ENCODE measurements at regions not wholly inside any gene's neighbourhood (a gene's known extent, or its start where the extent isn't known, plus 50 kb on each side); places are given as distances from the start of the nearest gene placed in this dataset.

DNA sequence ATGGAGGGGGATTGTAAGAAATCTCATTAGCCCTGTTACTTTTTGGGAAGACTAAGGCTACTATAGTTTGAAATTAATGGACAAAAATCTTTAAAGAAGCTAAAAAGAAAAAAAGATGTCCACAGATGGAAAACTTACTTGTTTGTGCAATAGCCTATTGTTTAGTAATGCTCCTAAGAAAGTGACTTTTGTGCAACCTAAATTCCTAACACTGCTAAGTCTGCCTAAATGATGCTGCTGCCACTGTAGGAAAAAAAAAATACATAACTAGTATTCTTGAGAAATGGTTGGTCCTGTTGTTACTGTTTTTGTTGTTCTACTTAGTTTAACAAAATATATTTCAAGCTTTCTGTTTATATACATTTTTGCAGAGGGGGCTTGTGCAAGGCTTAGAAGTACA is 108.2 kb upstream of the NR3C1 start:
- intact Hi-C loops (cut with DNase I; ENCODE audit: low total_unique reads): no loop called here
- Histone ChIP-seq H3K4me1 (no peaks in the 10 kb centered on the region), H3K36me3 (no peaks in the 10 kb centered on the region), H3K9me3 (no peaks in the 10 kb centered on the region), H3K27ac (no peak overlapping the region), H3K27me3 (replicated peaks in 1 of 7) (no peaks in the 10 kb centered on the region), H3K4me3 (no peak overlapping the region)
- no peak for DNase-seq
- TF ChIP-seq, protein P1, sequence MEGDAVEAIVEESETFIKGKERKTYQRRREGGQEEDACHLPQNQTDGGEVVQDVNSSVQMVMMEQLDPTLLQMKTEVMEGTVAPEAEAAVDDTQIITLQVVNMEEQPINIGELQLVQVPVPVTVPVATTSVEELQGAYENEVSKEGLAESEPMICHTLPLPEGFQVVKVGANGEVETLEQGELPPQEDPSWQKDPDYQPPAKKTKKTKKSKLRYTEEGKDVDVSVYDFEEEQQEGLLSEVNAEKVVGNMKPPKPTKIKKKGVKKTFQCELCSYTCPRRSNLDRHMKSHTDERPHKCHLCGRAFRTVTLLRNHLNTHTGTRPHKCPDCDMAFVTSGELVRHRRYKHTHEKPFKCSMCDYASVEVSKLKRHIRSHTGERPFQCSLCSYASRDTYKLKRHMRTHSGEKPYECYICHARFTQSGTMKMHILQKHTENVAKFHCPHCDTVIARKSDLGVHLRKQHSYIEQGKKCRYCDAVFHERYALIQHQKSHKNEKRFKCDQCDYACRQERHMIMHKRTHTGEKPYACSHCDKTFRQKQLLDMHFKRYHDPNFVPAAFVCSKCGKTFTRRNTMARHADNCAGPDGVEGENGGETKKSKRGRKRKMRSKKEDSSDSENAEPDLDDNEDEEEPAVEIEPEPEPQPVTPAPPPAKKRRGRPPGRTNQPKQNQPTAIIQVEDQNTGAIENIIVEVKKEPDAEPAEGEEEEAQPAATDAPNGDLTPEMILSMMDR (IDR thresholded peaks at IDR 0.05 in 8 of 11, conservative IDR thresholded peaks at IDR 0.05 in 3 of 11): no peak
- TF ChIP-seq POLR2A (IDR thresholded peaks at IDR 0.05) (no peak), POLR2AphosphoS5 (IDR thresholded peaks at IDR 0.05) (no peak)

DNA sequence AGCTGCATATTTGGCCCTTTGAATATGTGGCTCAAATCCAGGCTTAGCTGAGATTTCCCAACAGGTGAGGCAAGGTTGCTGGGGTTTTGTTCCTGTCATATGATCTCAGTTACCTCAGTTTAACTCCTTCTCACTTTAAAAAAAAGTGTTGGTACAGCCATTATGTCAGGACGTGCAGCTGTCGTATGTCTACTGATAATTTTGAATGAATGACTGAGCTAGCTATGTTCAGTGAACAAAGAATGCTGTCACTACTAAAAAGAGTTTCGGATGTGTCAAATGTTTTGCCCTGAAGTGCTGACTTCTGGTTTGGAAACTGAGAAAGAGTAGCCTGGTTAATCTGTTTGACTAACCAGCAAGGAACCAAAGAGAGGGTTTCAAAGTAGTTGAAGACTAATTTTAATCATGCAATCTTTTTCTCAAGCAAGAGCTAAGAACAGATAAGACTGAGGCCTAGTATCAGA is 106.3 kb upstream of the NR3C1 start:
- no peak overlapping the region for H3K27ac ChIP-seq
- DNase-seq: no peak
- no peaks in the 10 kb centered on the region for H3K27me3 ChIP-seq (replicated peaks in 1 of 7)
- H3K36me3 ChIP-seq: no peaks in the 10 kb centered on the region
- no peak overlapping the region for H3K4me3 ChIP-seq
- intact Hi-C loops (cut with DNase I; ENCODE audit: low total_unique reads): no loop called here
- WGBS, 5 donors: 69 to 84% (median 82%) methylated on average over 3 of the region's 3 CpGs
- peaks cover 0 to 9% (median 0%) of the 10 kb centered on the region in 8 donors for H3K9me3 ChIP-seq
- TF ChIP-seq, protein P1 (IDR thresholded peaks at IDR 0.05 in 8 of 11, conservative IDR thresholded peaks at IDR 0.05 in 3 of 11): no peak
- TF ChIP-seq POLR2AphosphoS5 (IDR thresholded peaks at IDR 0.05) (no peak), POLR2A (IDR thresholded peaks at IDR 0.05) (no peak)
- H3K4me1 ChIP-seq: no peaks in the 10 kb centered on the region

DNA sequence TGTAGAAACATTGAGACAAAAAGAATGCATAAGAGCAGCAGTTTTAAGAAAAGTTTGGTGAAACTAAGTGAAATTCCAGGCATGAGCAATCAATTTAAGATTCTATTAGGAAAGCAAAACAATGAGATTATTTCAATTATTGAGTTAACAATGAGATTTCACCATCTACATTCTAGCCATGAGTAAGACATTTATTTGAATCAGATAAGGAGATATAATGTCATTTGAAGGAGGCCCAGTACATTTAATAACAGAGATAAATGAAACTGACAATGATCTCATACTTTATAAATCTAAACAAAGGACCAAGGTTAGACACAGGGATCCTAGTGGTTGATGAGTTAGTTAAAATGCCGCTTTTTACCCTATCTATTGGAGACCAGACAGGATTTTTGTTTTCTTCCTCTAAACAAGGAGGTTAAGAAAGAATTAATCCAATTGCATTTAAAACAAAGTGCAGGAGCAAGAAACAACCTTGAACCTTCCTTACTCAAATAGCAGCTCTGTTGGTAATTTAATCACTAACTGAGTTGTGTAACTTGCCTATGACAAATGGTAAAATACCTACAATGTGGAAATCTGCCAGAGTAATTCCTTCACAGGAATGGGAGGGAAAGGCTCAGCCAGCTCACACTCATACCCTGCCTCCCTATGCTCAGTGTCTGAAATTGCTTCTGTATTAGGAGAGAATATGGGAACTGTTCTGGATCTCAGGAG is 103.5 kb upstream of the NR3C1 start:
- intact Hi-C loops (cut with DNase I; ENCODE audit: low total_unique reads): no loop called here

DNA sequence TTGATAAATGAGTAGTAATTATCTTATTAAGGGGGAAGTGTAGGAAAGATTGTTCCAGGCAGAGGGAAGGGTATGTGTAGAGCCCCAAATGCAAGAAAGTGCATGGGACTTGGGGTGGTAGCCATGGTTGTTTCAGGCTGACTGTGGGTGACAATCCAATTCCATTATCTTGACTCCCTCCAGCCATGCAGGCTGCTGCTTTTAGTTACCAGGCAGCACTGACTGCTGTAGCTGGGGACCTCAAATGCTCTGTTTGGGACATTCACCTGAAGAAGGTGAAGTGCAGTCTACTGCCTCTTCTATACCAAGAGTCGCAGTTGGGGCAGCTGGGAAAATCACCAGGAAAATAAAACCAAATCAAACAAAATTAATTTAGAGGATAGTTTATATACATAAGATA is 102.4 kb upstream of the NR3C1 start:
- no peak overlapping the region for H3K4me3 ChIP-seq
- peaks cover 0 to 5% (median 0%) of the 10 kb centered on the region in 6 donors for H3K4me1 ChIP-seq
- H3K9me3 ChIP-seq: peaks cover 0 to 9% (median 0%) of the 10 kb centered on the region in 8 donors
- DNase-seq: no peak
- no peaks in the 10 kb centered on the region for H3K27me3 ChIP-seq (replicated peaks in 1 of 7)
- no peak overlapping the region for H3K27ac ChIP-seq
- intact Hi-C loops (cut with DNase I; ENCODE audit: low total_unique reads): no loop called here
- WGBS, 5 donors: 90 to 100% (median 100%) methylated on average over 1 of the region's 1 CpG
- no peak for TF ChIP-seq POLR2AphosphoS5 (IDR thresholded peaks at IDR 0.05)
- no peak for TF ChIP-seq POLR2A (IDR thresholded peaks at IDR 0.05)
- TF ChIP-seq, protein P1 (IDR thresholded peaks at IDR 0.05 in 8 of 11, conservative IDR thresholded peaks at IDR 0.05 in 3 of 11): no peak
- H3K36me3 ChIP-seq: no peaks in the 10 kb centered on the region

More for the DNA sequence above, 103.5 kb upstream of the NR3C1 start:
- DNase-seq: no peak
- Histone ChIP-seq H3K27me3 (replicated peaks in 1 of 7) (no peaks in the 10 kb centered on the region), H3K27ac (no peak overlapping the region), H3K9me3 (peaks cover 0 to 9% (median 0%) of the 10 kb centered on the region in 8 donors), H3K4me3 (no peak overlapping the region), H3K4me1 (peaks cover 0 to 5% (median 0%) of the 10 kb centered on the region in 6 donors), H3K36me3 (no peaks in the 10 kb centered on the region)
- WGBS, 5 donors: 61 to 82% (median 74%) methylated on average over 1 of the region's 1 CpG
- TF ChIP-seq, protein P1 (IDR thresholded peaks at IDR 0.05 in 8 of 11, conservative IDR thresholded peaks at IDR 0.05 in 3 of 11): no peak
- TF ChIP-seq POLR2AphosphoS5 (IDR thresholded peaks at IDR 0.05) (no peak), POLR2A (IDR thresholded peaks at IDR 0.05) (no peak)

Measured in spleen (tissue), 11 donors.